Keratinocyte (primary cell): ENCODE measurements at regions not wholly inside any gene's neighbourhood (a gene's known extent, or its start where the extent isn't known, plus 50 kb on each side); places are given as distances from the start of the nearest gene placed in this dataset.

ENCODE experiments used
- DNase-seq: peaks from one replicate; pipeline ENCODE4 v3.0.0-alpha.2; 2011; ENCODE audit warnings: low read depth, missing footprints, low spot score
- FAIRE-seq: peaks from 2 replicates; lab custom pipeline; 2011; peaks lifted over from hg19 to GRCh38; lab: Jason Lieb, UNC
- H2AFZ ChIP-seq: 2 replicates; pipeline ENCODE4 v1.6.0; 2012; ENCODE audit warnings: low read length, control low read depth, inconsistent platforms; ENCODE audit not compliant: control insufficient read depth
- H3K27ac ChIP-seq: 2 replicates; pipeline ENCODE4 v1.5.1; 2011; ENCODE audit warnings: low read length; ENCODE audit not compliant: control insufficient read depth, insufficient read depth
- H3K27me3 ChIP-seq: 3 replicates; pipeline ENCODE4 v1.6.0; 2011; ENCODE audit warnings: low read length; ENCODE audit not compliant: control insufficient read depth, insufficient read depth; ENCODE audit errors: extremely low read depth
- H3K36me3 ChIP-seq, 2 experiments: 2 replicates in 1 of 2; 3 replicates in 1 of 2; pipeline ENCODE4 v1.5.1; 2011; ENCODE audit warnings: low read length in 2 of 2, mild to moderate bottlenecking in 1 of 2; ENCODE audit not compliant: control insufficient read depth in 2 of 2, insufficient read depth in 2 of 2; ENCODE audit errors: extremely low read depth in 1 of 2
- H3K4me1 ChIP-seq: 3 replicates; pipeline ENCODE4 v1.5.1; 2011; ENCODE audit warnings: low read length; ENCODE audit not compliant: control insufficient read depth, insufficient read depth; ENCODE audit errors: extremely low read depth
- H3K4me2 ChIP-seq: 3 replicates; pipeline ENCODE4 v1.6.0; 2011; ENCODE audit warnings: low read depth, low read length; ENCODE audit not compliant: control insufficient read depth, insufficient read depth; ENCODE audit errors: extremely low read depth
- H3K4me3 ChIP-seq, 3 experiments: fragments of 200-600 bp in 1 of 3; sonication (generic) in 1 of 3; 2 replicates in 2 of 3; 3 replicates in 1 of 3; pipeline ENCODE4 v1.5.1; 2011 to 2016; ENCODE audit warnings: low read length in 3 of 3, mild to moderate bottlenecking in 3 of 3, control low read depth in 2 of 3, inconsistent platforms in 1 of 3, low read depth in 1 of 3, mixed read lengths in 1 of 3, mixed run types in 1 of 3, moderate library complexity in 1 of 3; ENCODE audit not compliant: control insufficient read depth in 2 of 3, insufficient read depth in 2 of 3; ENCODE audit errors: extremely low read depth in 1 of 3
- H3K79me2 ChIP-seq: 2 replicates; pipeline ENCODE4 v1.6.0; 2012; ENCODE audit warnings: low read length; ENCODE audit not compliant: control insufficient read depth, insufficient read depth
- H3K9ac ChIP-seq: 3 replicates; pipeline ENCODE4 v1.6.0; 2011; ENCODE audit warnings: low read length; ENCODE audit not compliant: control insufficient read depth, insufficient read depth; ENCODE audit errors: extremely low read depth
- H3K9me1 ChIP-seq: 3 replicates; pipeline ENCODE4 v1.6.0; 2011; ENCODE audit warnings: low read length; ENCODE audit not compliant: control insufficient read depth, insufficient read depth; ENCODE audit errors: extremely low read depth
- H3K9me3 ChIP-seq: 2 replicates; pipeline ENCODE4 v1.5.1; 2012; ENCODE audit warnings: low read depth, low read length; ENCODE audit not compliant: control insufficient read depth
- H4K20me1 ChIP-seq: 3 replicates; pipeline ENCODE4 v1.6.0; 2011; ENCODE audit warnings: low read length; ENCODE audit not compliant: control insufficient read depth, insufficient read depth; ENCODE audit errors: extremely low read depth
- CTCF ChIP-seq, 3 experiments: IDR thresholded peaks in 1 of 3; conservative IDR thresholded peaks in 1 of 3; optimal IDR thresholded peaks in 1 of 3; 2 replicates in 2 of 3; 3 replicates in 1 of 3; pipeline versions ENCODE3 to v1.5.1; 2011; ENCODE audit warnings: low read length in 3 of 3, mild to moderate bottlenecking in 3 of 3, moderate library complexity in 2 of 3, control low read depth in 1 of 3, inconsistent platforms in 1 of 3; ENCODE audit not compliant: insufficient read depth in 2 of 3; ENCODE audit errors: extremely low read depth in 1 of 3
- EZH2 ChIP-seq: IDR thresholded peaks from one replicate; pipeline ENCODE4 v1.6.1; 2012; ENCODE audit warnings: inconsistent platforms, mild to moderate bottlenecking, low read length, moderate library complexity
- dilution Hi-C: fragments of 300-500 bp; cut with MboI; formaldehyde crosslinking; loops from one replicate; pipeline ENCODE4 v1.7.0; 2020; ENCODE audit warnings: low sequenced_read_pairs; ENCODE audit not compliant: extremely low pct_ligation_motif_present

DNA sequence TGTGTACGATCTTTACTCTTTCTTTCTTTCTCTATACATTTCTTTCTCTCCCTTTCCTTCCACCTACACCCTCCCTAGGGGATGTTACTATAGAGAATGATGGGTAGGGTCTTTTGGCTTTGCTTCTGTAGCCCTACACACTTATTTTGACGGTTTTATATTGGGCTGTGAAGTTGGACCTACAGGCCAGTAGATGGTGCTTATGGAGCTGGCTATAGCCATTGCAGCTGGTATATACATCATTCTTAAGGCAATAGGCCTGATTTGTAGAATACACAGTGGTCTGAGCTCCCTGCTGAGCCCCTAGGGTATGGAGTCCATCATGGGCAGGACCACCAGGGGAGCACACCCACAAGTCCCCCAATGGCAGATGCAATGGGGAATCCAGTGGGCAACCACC, 1869.7 kb downstream of the STIM2 start:
- H3K9ac ChIP-seq, result no peak overlapping the region
- TF ChIP-seq EZH2 (no peak), CTCF (optimal IDR thresholded peaks at IDR 0.05 in 1 of 3, IDR thresholded peaks at IDR 0.05 in 1 of 3, conservative IDR thresholded peaks at IDR 0.05 in 1 of 3; ENCODE audit: extremely low read depth in 1 of 3, insufficient read depth in 2 of 3, low read length in 3 of 3) (no peak)
- no peak overlapping the region for H3K4me3 ChIP-seq
- no peaks in the 10 kb centered on the region for H3K36me3 ChIP-seq
- DNase-seq (no peak), FAIRE-seq (no peak)
- no peaks in the 10 kb centered on the region for H3K79me2 ChIP-seq
- H3K27ac ChIP-seq, result no peak overlapping the region
- dilution Hi-C loops, result no loop called here
- H3K27me3 ChIP-seq, result no peaks in the 10 kb centered on the region
- no peaks in the 10 kb centered on the region for H4K20me1 ChIP-seq
- no peak overlapping the region for H3K4me2 ChIP-seq
- H3K9me1 ChIP-seq, result no peaks in the 10 kb centered on the region
- H3K4me1 ChIP-seq, result no peaks in the 10 kb centered on the region
- H3K9me3 ChIP-seq, result no peaks in the 10 kb centered on the region
- H2AFZ ChIP-seq, result no peak overlapping the region

DNA sequence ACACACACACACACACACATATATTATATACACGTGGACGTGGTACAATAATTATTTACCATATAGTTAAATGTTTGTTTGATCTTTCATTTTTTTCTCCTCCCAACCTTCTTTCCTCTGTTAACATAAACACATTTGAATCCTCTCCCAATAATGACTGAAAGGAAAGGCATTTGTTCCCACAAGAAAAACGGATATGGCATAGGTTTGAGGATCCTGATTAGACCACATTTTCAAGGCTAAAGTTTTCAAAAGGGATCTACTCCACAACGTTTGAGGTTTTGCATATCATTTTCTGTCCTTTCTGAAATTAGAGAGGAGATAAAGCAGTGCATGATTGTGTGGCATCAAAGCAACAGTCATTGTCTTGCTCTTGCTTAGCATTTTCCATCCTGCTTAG, 1883.4 kb downstream of the STIM2 start:
- H3K9ac ChIP-seq, result no peak overlapping the region
- DNase-seq (no peak), FAIRE-seq (no peak)

More for the DNA sequence above, 1883.4 kb downstream of the STIM2 start:
- dilution Hi-C loops, result no loop called here
- H4K20me1 ChIP-seq, result no peaks in the 10 kb centered on the region
- H2AFZ ChIP-seq, result no peak overlapping the region
- no peaks in the 10 kb centered on the region for H3K9me1 ChIP-seq
- no peak overlapping the region for H3K27ac ChIP-seq
- TF ChIP-seq CTCF (optimal IDR thresholded peaks at IDR 0.05 in 1 of 3, IDR thresholded peaks at IDR 0.05 in 1 of 3, conservative IDR thresholded peaks at IDR 0.05 in 1 of 3; ENCODE audit: extremely low read depth in 1 of 3, insufficient read depth in 2 of 3, low read length in 3 of 3) (no peak), EZH2 (no peak)
- H3K27me3 ChIP-seq, result no peaks in the 10 kb centered on the region
- no peaks in the 10 kb centered on the region for H3K9me3 ChIP-seq
- H3K79me2 ChIP-seq, result no peaks in the 10 kb centered on the region
- H3K36me3 ChIP-seq, result no peaks in the 10 kb centered on the region
- no peak overlapping the region for H3K4me3 ChIP-seq
- H3K4me2 ChIP-seq, result no peak overlapping the region
- no peaks in the 10 kb centered on the region for H3K4me1 ChIP-seq
